ENCODE measurements at regions not wholly inside any gene's neighbourhood (a gene's known extent, or its start where the extent isn't known, plus 50 kb on each side); places are given as distances from the start of the nearest gene placed in this dataset.

DNA sequence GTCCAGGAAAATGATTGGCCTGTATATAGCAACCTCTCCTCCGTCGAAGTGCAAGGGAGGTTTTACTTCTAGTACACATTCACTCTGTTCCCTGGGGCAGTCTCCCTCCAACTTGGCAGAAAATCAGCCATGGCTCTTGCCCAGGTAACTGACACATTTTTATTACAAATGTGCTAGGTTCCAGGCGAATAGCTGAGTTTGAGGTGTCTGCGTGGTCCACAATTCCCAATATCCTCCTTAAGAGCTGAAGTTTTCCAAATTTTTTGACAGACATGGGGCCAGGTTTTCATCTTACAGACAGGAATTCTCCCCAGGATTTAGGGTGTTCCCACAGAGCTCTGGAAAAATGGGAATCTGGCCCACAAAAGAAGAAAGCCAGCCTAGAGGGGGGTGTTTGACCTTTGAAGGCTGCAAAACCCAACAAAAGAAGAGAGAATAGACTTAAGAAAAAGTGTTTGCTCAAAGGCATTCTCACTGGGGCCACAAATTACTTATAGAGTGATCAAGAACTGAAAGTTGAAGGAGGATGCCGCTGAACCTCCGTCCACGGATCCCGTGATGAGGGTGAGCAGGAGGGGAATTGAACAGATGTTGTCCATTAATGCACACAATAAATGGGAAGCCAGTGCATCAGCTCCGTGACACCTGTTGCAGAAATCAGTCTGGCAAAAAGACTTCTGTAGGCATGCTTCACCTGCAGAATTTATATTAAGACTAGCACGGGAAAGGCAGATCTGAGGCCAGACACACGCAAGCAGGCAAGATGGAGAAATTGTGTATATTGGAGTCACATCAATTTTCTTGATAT is 242.3 kb upstream of the COPS8 start (continued):
- TF ChIP-seq, protein P1, sequence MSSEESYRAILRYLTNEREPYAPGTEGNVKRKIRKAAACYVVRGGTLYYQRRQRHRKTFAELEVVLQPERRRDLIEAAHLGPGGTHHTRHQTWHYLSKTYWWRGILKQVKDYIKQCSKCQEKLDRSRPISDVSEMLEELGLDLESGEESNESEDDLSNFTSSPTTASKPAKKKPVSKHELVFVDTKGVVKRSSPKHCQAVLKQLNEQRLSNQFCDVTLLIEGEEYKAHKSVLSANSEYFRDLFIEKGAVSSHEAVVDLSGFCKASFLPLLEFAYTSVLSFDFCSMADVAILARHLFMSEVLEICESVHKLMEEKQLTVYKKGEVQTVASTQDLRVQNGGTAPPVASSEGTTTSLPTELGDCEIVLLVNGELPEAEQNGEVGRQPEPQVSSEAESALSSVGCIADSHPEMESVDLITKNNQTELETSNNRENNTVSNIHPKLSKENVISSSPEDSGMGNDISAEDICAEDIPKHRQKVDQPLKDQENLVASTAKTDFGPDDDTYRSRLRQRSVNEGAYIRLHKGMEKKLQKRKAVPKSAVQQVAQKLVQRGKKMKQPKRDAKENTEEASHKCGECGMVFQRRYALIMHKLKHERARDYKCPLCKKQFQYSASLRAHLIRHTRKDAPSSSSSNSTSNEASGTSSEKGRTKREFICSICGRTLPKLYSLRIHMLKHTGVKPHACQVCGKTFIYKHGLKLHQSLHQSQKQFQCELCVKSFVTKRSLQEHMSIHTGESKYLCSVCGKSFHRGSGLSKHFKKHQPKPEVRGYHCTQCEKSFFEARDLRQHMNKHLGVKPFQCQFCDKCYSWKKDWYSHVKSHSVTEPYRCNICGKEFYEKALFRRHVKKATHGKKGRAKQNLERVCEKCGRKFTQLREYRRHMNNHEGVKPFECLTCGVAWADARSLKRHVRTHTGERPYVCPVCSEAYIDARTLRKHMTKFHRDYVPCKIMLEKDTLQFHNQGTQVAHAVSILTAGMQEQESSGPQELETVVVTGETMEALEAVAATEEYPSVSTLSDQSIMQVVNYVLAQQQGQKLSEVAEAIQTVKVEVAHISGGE (CRISPR knock-in tag; IDR thresholded peaks at IDR 0.05): no peak
- TF ChIP-seq LARP7 (IDR thresholded peaks at IDR 0.05) (no peak), EZH2 (IDR thresholded peaks at IDR 0.05; ENCODE audit: borderline replicate concordance, low read depth, low read length) (no peak), KHSRP (IDR thresholded peaks at IDR 0.05) (no peak)
- TF ChIP-seq, protein P2, sequence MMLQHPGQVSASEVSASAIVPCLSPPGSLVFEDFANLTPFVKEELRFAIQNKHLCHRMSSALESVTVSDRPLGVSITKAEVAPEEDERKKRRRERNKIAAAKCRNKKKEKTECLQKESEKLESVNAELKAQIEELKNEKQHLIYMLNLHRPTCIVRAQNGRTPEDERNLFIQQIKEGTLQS (IDR thresholded peaks at IDR 0.05): no peak
- TF ChIP-seq, protein P2 (CRISPR knock-in tag; conservative IDR thresholded peaks at IDR 0.05): no peak
- TF ChIP-seq, protein P3, sequence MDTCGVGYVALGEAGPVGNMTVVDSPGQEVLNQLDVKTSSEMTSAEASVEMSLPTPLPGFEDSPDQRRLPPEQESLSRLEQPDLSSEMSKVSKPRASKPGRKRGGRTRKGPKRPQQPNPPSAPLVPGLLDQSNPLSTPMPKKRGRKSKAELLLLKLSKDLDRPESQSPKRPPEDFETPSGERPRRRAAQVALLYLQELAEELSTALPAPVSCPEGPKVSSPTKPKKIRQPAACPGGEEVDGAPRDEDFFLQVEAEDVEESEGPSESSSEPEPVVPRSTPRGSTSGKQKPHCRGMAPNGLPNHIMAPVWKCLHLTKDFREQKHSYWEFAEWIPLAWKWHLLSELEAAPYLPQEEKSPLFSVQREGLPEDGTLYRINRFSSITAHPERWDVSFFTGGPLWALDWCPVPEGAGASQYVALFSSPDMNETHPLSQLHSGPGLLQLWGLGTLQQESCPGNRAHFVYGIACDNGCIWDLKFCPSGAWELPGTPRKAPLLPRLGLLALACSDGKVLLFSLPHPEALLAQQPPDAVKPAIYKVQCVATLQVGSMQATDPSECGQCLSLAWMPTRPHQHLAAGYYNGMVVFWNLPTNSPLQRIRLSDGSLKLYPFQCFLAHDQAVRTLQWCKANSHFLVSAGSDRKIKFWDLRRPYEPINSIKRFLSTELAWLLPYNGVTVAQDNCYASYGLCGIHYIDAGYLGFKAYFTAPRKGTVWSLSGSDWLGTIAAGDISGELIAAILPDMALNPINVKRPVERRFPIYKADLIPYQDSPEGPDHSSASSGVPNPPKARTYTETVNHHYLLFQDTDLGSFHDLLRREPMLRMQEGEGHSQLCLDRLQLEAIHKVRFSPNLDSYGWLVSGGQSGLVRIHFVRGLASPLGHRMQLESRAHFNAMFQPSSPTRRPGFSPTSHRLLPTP (IDR thresholded peaks at IDR 0.05; ENCODE audit: borderline replicate concordance, extremely low read depth, insufficient read length): no peak
- TF ChIP-seq, protein P4, sequence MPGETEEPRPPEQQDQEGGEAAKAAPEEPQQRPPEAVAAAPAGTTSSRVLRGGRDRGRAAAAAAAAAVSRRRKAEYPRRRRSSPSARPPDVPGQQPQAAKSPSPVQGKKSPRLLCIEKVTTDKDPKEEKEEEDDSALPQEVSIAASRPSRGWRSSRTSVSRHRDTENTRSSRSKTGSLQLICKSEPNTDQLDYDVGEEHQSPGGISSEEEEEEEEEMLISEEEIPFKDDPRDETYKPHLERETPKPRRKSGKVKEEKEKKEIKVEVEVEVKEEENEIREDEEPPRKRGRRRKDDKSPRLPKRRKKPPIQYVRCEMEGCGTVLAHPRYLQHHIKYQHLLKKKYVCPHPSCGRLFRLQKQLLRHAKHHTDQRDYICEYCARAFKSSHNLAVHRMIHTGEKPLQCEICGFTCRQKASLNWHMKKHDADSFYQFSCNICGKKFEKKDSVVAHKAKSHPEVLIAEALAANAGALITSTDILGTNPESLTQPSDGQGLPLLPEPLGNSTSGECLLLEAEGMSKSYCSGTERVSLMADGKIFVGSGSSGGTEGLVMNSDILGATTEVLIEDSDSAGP (CRISPR knock-in tag; IDR thresholded peaks at IDR 0.05): no peak
- TF ChIP-seq, protein P5, sequence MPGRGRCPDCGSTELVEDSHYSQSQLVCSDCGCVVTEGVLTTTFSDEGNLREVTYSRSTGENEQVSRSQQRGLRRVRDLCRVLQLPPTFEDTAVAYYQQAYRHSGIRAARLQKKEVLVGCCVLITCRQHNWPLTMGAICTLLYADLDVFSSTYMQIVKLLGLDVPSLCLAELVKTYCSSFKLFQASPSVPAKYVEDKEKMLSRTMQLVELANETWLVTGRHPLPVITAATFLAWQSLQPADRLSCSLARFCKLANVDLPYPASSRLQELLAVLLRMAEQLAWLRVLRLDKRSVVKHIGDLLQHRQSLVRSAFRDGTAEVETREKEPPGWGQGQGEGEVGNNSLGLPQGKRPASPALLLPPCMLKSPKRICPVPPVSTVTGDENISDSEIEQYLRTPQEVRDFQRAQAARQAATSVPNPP (IDR thresholded peaks at IDR 0.05; ENCODE audit: borderline replicate concordance, insufficient read depth, insufficient read length): no peak
- TF ChIP-seq, protein P6, sequence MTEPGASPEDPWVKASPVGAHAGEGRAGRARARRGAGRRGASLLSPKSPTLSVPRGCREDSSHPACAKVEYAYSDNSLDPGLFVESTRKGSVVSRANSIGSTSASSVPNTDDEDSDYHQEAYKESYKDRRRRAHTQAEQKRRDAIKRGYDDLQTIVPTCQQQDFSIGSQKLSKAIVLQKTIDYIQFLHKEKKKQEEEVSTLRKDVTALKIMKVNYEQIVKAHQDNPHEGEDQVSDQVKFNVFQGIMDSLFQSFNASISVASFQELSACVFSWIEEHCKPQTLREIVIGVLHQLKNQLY (CRISPR knock-in tag; conservative IDR thresholded peaks at IDR 0.05): no peak

All from K562 (cell line).